K562 (cell line): ENCODE measurements at regions not wholly inside any gene's neighbourhood (a gene's known extent, or its start where the extent isn't known, plus 50 kb on each side); places are given as distances from the start of the nearest gene placed in this dataset.

Experiments
- ATAC-seq: fragments of 200-7000 bp; cut with Tn5 transposase; 3 replicates; pipeline ENCODE4 v1.9.1; 2020; ENCODE audit warnings: moderate library complexity
- BruUV-seq: library from RNA; stranded (reverse); fragments of 400-500 nt; replicated peaks from 2 replicates; lab custom pipeline; 2021; lab: Mats Ljungman, UMichigan
- CTCF ChIA-PET: fragments of 300-600 bp; formaldehyde crosslinking; extraction: SDS; loops from one replicate; lab custom pipeline; 2021; ENCODE audit warnings: low intra/inter-chr PET ratio; lab: Yijun Ruan, JAX
- POLR2A ChIA-PET: fragments of 300-600, 350-650 bp; sonication (Branson Sonifier 250); formaldehyde crosslinking; extraction: SDS; loops from one replicate; lab custom pipeline; 2021; ENCODE audit warnings: antibody characterized with exemption, inconsistent platforms; lab: Yijun Ruan, JAX
- DNase-seq, 4 experiments: peaks; one replicate each; pipeline versions ENCODE4 v3.0.0 to v3.0.0-alpha.2; 2011 to 2018; ENCODE audit warnings: low spot score in 3 of 4, mixed read lengths in 3 of 4; ENCODE audit errors: extremely low read depth in 1 of 4
- FAIRE-seq: peaks from 2 replicates; lab custom pipeline; 2011; peaks lifted over from hg19 to GRCh38; lab: Jason Lieb, UNC
- H2AFZ ChIP-seq: 2 replicates; pipeline ENCODE4 v1.6.0; 2011; ENCODE audit warnings: low read depth, low read length, control low read depth, inconsistent platforms
- H3K27ac ChIP-seq: fragments of 200-600 bp; 3 replicates; pipeline ENCODE4 v1.8.0; 2011; ENCODE audit warnings: low read depth, mild to moderate bottlenecking, control low read depth, inconsistent platforms, low read length, moderate library complexity, mixed read lengths; ENCODE audit errors: extremely low read depth
- H3K27me3 ChIP-seq, 2 experiments: fragments of 300-600 bp in 1 of 2; 2 replicates in 1 of 2; 3 replicates in 1 of 2; pipeline versions ENCODE4 v1.6.0 to v1.8.0; 2011; ENCODE audit warnings: inconsistent platforms in 2 of 2, low read length in 2 of 2, mild to moderate bottlenecking in 1 of 2, mixed read lengths in 1 of 2, moderate library complexity in 1 of 2; ENCODE audit not compliant: control insufficient read depth in 2 of 2, insufficient read depth in 2 of 2
- H3K36me3 ChIP-seq: fragments of 300-600 bp; 3 replicates; pipeline ENCODE4 v1.8.0; 2011; ENCODE audit warnings: mild to moderate bottlenecking, low read length, inconsistent platforms; ENCODE audit not compliant: control insufficient read depth, insufficient read depth
- H3K4me1 ChIP-seq, 2 experiments: fragments of 200-600 bp in 1 of 2; replicated peaks in 1 of 2; 2 replicates in 1 of 2; 3 replicates in 1 of 2; pipeline versions ENCODE4 v1.5.1 to v1.8.0; 2011; ENCODE audit warnings: inconsistent platforms in 2 of 2, low read length in 2 of 2, mild to moderate bottlenecking in 1 of 2, mixed read lengths in 1 of 2, moderate library complexity in 1 of 2; ENCODE audit not compliant: control insufficient read depth in 2 of 2, insufficient read depth in 2 of 2
- H3K4me2 ChIP-seq: 2 replicates; pipeline ENCODE4 v1.6.1; 2011; ENCODE audit warnings: low read length, control low read depth, inconsistent platforms, mixed read lengths; ENCODE audit not compliant: insufficient read depth
- H3K4me3 ChIP-seq: fragments of 200-600 bp; sonication (generic), shearing (Covaris generic); 2 replicates; pipeline ENCODE4 v1.5.1; 2016; ENCODE audit warnings: control low read depth, inconsistent platforms
- H3K79me2 ChIP-seq: fragments of 200-600 bp; 3 replicates; pipeline ENCODE4 v1.8.0; 2011; ENCODE audit warnings: low read length, inconsistent platforms; ENCODE audit not compliant: control insufficient read depth, insufficient read depth
- H3K9ac ChIP-seq, 2 experiments: 2 replicates each; pipeline versions ENCODE4 v1.6.0 to v1.6.1; 2011; ENCODE audit warnings: low read depth in 2 of 2, low read length in 2 of 2, control low read depth in 1 of 2, inconsistent platforms in 1 of 2, mild to moderate bottlenecking in 1 of 2, mixed read lengths in 1 of 2; ENCODE audit not compliant: insufficient read depth in 1 of 2
- H3K9me1 ChIP-seq: one replicate; pipeline ENCODE4 v1.6.0; 2011; ENCODE audit warnings: inconsistent platforms, mild to moderate bottlenecking, low read length, moderate library complexity; ENCODE audit not compliant: control insufficient read depth, insufficient read depth
- H3K9me3 ChIP-seq: replicated peaks from 2 replicates; pipeline ENCODE4 v1.5.1; 2011; ENCODE audit warnings: low read depth, low read length, inconsistent platforms; ENCODE audit not compliant: control insufficient read depth, insufficient read depth
- H4K20me1 ChIP-seq: replicated peaks from 2 replicates; pipeline ENCODE4 v1.6.1; 2011; ENCODE audit warnings: low read length, inconsistent platforms, mixed read lengths; ENCODE audit not compliant: control insufficient read depth, insufficient read depth
- MYC ChIP-seq, 2 experiments: fragments of 250-450 bp in 1 of 2; sonication (Bioruptor Pico) in 1 of 2; IDR thresholded peaks; 2 replicates each; pipeline versions ENCODE4 v1.5.1 to v1.6.1; 2012 to 2021; ENCODE audit warnings: low read depth in 2 of 2, borderline replicate concordance in 1 of 2, improper control_type of control experiment in 1 of 2, low read length in 1 of 2, mild to moderate bottlenecking in 1 of 2, moderate library complexity in 1 of 2
- MYNN ChIP-seq, 2 experiments: sonication (generic); formaldehyde crosslinking in 1 of 2; IDR thresholded peaks; 2 replicates each; pipeline versions ENCODE4 v1.5.0 to v1.6.1; 2016 to 2020; ENCODE audit warnings: antibody characterized with exemption in 1 of 2, missing genetic modification reagents in 1 of 2
- NCOA2 ChIP-seq, 2 experiments: fragments of 450-650 bp; IDR thresholded peaks; 2 replicates each; pipeline ENCODE4 v1.6.1; 2018; ENCODE audit warnings: mild to moderate bottlenecking in 2 of 2, moderate library complexity in 1 of 2; ENCODE audit not compliant: partially characterized antibody in 2 of 2
- SRSF7 ChIP-seq: fragments of 200-400 bp; formaldehyde crosslinking; optimal IDR thresholded peaks from 2 replicates; pipeline ENCODE3; 2017; ENCODE audit warnings: mild to moderate bottlenecking, low read depth, low read length
- ZKSCAN3 ChIP-seq: fragments of 250-450 bp; sonication (Bioruptor Pico); IDR thresholded peaks from 2 replicates; pipeline ENCODE4 v1.4.0; 2020
- WGBS: fragments of 100-300 bp; shearing (Covaris generic); methylation state at CpG from one replicate; pipeline ENCODE4 v1.1.6; 2016; ENCODE audit warnings: low coverage, mixed read lengths; ENCODE audit not compliant: insufficient coverage; ENCODE audit errors: missing lambda C conversion rate; 5-methylcytosine and 5-hydroxymethylcytosine counted together
- in situ Hi-C: fragments of 300-500 bp; cut with MboI; formaldehyde crosslinking; loops from 4 replicates; pipeline ENCODE4 v1.15.0; 2018; ENCODE audit warnings: inconsistent platforms, mixed read lengths
- intact Hi-C: fragments of 100-400 bp; cut with micrococcal nuclease; formaldehyde crosslinking; loops from 2 replicates; pipeline ENCODE4 v1.14.2; 2022
- TF ChIP-seq, protein P1 (sequence below): fragments of 450-650 bp; IDR thresholded peaks from 2 replicates; pipeline ENCODE4 v1.7.1; 2018; ENCODE audit warnings: mild to moderate bottlenecking, low read depth; ENCODE audit not compliant: partially characterized antibody
- TF ChIP-seq, protein P2 (sequence below), 2 experiments: IDR thresholded peaks; 2 replicates each; pipeline ENCODE4 v1.6.1; 2012; ENCODE audit warnings: improper control_type of control experiment in 2 of 2, low read depth in 2 of 2, low read length in 2 of 2, borderline replicate concordance in 1 of 2

DNA sequence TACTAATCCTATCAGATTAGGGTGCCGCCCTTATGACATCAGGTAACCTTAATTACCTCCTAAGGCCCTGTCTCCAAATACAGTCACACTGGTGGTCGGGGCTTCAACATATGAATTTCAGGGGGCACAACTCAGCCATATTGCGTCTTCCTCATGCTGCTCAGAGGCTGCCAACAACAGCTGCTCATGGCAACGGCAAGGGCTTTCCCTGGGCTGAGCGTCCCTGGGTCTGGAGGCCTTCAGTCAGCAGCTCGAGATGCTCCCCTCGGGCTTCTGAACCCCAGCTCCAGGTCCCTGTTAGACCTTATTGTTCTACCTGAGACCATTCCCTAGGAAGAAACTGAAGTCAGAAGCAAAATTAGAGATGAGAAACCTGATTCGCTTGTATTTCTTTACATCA, 157.2 kb downstream of the TMEM132E start (continued):
- TF ChIP-seq MYC (IDR thresholded peaks at IDR 0.05; ENCODE audit: low read depth, low read length) (no peak), MYC (CRISPR knock-in tag; IDR thresholded peaks at IDR 0.05; ENCODE audit: borderline replicate concordance, low read depth) (no peak)

DNA sequence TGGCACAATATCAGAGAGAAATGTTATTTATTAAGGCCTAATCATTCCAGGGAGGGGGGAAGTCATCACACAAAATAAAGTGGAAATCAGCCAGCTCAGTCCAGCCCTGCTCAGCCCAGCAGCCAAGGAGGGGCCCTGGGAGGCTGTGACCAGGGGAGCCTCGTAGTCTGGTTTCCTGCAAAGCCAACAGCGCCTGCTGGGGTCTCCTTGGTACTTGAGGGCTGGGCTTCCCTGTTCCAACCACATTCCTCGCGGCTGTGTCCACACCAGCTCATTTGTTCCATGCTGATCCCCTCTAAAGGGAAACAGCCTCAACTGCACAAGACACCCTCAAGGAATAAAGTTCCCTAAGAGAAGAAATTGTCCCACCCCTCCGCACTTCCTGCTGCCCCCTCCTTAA, 154.0 kb downstream of the TMEM132E start:
- in situ Hi-C loops (no loop called here), intact Hi-C loops (no loop called here)
- no peak for DNase-seq
- Histone ChIP-seq H3K4me1 (no peaks in the 10 kb centered on the region), H3K4me3 (no peak overlapping the region), H3K9me1 (no peaks in the 10 kb centered on the region), H3K27me3 (peaks cover 0 to 5% of the 10 kb centered on the region in 2 experiments; a peak in 1 of 5 replicates), H4K20me1 (no peaks in the 10 kb centered on the region), H3K36me3 (no peaks in the 10 kb centered on the region), H3K9me3 (no peaks in the 10 kb centered on the region), H3K79me2 (no peaks in the 10 kb centered on the region), H2AFZ (no peak overlapping the region), H3K4me2 (no peak overlapping the region), H3K27ac (no peak overlapping the region), H3K9ac (no peak overlapping the region)
- ChIA-PET CTCF (no interaction called here), POLR2A (interaction anchor here (0.9 kb wide), 1 partner anchor 1717 kb away, joined by 3 read pairs; no protein-coding TSS in a partner anchor)
- 1% methylated on average over 5 of the region's 5 CpGs for WGBS
- TF ChIP-seq ZKSCAN3 (CRISPR knock-in tag) (no peak), NCOA2 (IDR thresholded peaks at IDR 0.05; ENCODE audit: partially characterized antibody in 2 of 2) (no peak), SRSF7 (no peak), MYNN (IDR thresholded peaks at IDR 0.05) (no peak), MYNN (CRISPR knock-in tag; IDR thresholded peaks at IDR 0.05) (no peak)
- TF ChIP-seq, protein P1, sequence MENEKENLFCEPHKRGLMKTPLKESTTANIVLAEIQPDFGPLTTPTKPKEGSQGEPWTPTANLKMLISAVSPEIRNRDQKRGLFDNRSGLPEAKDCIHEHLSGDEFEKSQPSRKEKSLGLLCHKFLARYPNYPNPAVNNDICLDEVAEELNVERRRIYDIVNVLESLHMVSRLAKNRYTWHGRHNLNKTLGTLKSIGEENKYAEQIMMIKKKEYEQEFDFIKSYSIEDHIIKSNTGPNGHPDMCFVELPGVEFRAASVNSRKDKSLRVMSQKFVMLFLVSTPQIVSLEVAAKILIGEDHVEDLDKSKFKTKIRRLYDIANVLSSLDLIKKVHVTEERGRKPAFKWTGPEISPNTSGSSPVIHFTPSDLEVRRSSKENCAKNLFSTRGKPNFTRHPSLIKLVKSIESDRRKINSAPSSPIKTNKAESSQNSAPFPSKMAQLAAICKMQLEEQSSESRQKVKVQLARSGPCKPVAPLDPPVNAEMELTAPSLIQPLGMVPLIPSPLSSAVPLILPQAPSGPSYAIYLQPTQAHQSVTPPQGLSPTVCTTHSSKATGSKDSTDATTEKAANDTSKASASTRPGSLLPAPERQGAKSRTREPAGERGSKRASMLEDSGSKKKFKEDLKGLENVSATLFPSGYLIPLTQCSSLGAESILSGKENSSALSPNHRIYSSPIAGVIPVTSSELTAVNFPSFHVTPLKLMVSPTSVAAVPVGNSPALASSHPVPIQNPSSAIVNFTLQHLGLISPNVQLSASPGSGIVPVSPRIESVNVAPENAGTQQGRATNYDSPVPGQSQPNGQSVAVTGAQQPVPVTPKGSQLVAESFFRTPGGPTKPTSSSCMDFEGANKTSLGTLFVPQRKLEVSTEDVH: no peak
- TF ChIP-seq, protein P2, sequence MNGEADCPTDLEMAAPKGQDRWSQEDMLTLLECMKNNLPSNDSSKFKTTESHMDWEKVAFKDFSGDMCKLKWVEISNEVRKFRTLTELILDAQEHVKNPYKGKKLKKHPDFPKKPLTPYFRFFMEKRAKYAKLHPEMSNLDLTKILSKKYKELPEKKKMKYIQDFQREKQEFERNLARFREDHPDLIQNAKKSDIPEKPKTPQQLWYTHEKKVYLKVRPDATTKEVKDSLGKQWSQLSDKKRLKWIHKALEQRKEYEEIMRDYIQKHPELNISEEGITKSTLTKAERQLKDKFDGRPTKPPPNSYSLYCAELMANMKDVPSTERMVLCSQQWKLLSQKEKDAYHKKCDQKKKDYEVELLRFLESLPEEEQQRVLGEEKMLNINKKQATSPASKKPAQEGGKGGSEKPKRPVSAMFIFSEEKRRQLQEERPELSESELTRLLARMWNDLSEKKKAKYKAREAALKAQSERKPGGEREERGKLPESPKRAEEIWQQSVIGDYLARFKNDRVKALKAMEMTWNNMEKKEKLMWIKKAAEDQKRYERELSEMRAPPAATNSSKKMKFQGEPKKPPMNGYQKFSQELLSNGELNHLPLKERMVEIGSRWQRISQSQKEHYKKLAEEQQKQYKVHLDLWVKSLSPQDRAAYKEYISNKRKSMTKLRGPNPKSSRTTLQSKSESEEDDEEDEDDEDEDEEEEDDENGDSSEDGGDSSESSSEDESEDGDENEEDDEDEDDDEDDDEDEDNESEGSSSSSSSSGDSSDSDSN (IDR thresholded peaks at IDR 0.05; ENCODE audit: borderline replicate concordance in 1 of 2, low read depth in 2 of 2, low read length in 2 of 2): no peak
- no TSS peak for BruUV-seq
- no peak for ATAC-seq
- FAIRE-seq: no peak
